ENCODE measurements at regions not wholly inside any gene's neighbourhood (a gene's known extent, or its start where the extent isn't known, plus 50 kb on each side); places are given as distances from the start of the nearest gene placed in this dataset.

- Histone ChIP-seq H2AK9ac (replicated peaks; ENCODE audit: low read depth, low read length, poor library complexity) (no peak overlapping the region), H2BK15ac (ENCODE audit: low read depth, low read length) (no peak overlapping the region), H3K27ac (ENCODE audit: insufficient read depth, low read length) (no peak overlapping the region), H4K8ac (ENCODE audit: low read depth in 2 of 2, low read length in 2 of 2) (no peak overlapping the region), H3K79me1 (ENCODE audit: low read depth in 1 of 2, low read length in 2 of 2) (no peaks in the 10 kb centered on the region), H2AFZ (replicated peaks; ENCODE audit: low read length, poor library complexity) (no peak overlapping the region), H2BK5ac (ENCODE audit: low read depth, low read length, poor library complexity, severe bottlenecking) (no peak overlapping the region), H3K4ac (ENCODE audit: low read depth, low read length) (no peak overlapping the region), H3K9me3 (ENCODE audit: control insufficient read depth, insufficient read depth, low read length) (peaks cover 7% of the 10 kb centered on the region), H3K27me3 (ENCODE audit: control insufficient read depth, insufficient read depth, low read length) (no peaks in the 10 kb centered on the region), H3K9me1 (ENCODE audit: insufficient read depth, low read length) (no peaks in the 10 kb centered on the region), H3K23ac (ENCODE audit: low read depth, low read length) (no peak overlapping the region), H4K20me1 (ENCODE audit: insufficient read depth, low read length) (no peaks in the 10 kb centered on the region), H4K91ac (ENCODE audit: insufficient read depth, low read depth, low read length) (no peak overlapping the region), H3K9ac (ENCODE audit: low read depth, low read length) (no peak overlapping the region), H3K18ac (ENCODE audit: low read depth, low read length) (no peak overlapping the region), H3K56ac (ENCODE audit: extremely low read depth, insufficient read depth, low read length) (no peak overlapping the region), H4K5ac (ENCODE audit: low read depth, low read length) (no peak overlapping the region), H3K36me3 (ENCODE audit: control insufficient read depth, insufficient read depth, low read length) (no peaks in the 10 kb centered on the region), H3K14ac (replicated peaks; ENCODE audit: low read depth, low read length) (no peak overlapping the region), H3K4me1 (ENCODE audit: control insufficient read depth, insufficient read depth, low read length) (no peaks in the 10 kb centered on the region), H2BK120ac (ENCODE audit: low read depth, low read length) (no peak overlapping the region), H3K4me2 (ENCODE audit: low read depth, low read length) (no peak overlapping the region), H2AK5ac (ENCODE audit: low read depth, low read length) (no peak overlapping the region), H3K4me3 (ENCODE audit: insufficient read depth, low read depth, low read length) (no peak overlapping the region), H2BK20ac (ENCODE audit: low read depth, low read length) (no peak overlapping the region)
- intact Hi-C loops (cut with micrococcal nuclease) (no loop called here), dilution Hi-C loops (cut with HindIII; ENCODE audit: low sequenced_read_pairs, unreplicated experiment) (no loop called here), in situ Hi-C loops (cut with MboI; ENCODE audit: low sequenced_read_pairs) (no loop called here)
- no TSS peak for BruUV-seq (replicated peaks)
- no peak for ATAC-seq (ENCODE audit: low read depth)
- ChIA-PET POLR2A (ENCODE audit: unreplicated experiment) (no interaction called here), CTCF (no interaction called here)
- no peak for TF ChIP-seq USF2 (IDR thresholded peaks at IDR 0.05; ENCODE audit: low read depth, low read length)
- no peak for TF ChIP-seq POLR2A (IDR thresholded peaks at IDR 0.05; ENCODE audit: low read depth, low read length)
- TF ChIP-seq FOS (IDR thresholded peaks at IDR 0.05; ENCODE audit: low read depth, low read length) = no peak
- TF ChIP-seq SMC3 (IDR thresholded peaks at IDR 0.05; ENCODE audit: low read depth, low read length) = no peak
- TF ChIP-seq MAFK (IDR thresholded peaks at IDR 0.05; ENCODE audit: low read depth, low read length) = no peak
- no peak for TF ChIP-seq ELK1 (IDR thresholded peaks at IDR 0.05; ENCODE audit: borderline replicate concordance, low read depth, low read length)
- no peak for TF ChIP-seq BHLHE40 (IDR thresholded peaks at IDR 0.05; ENCODE audit: low read depth, low read length)
- no peak for TF ChIP-seq CHD1 (IDR thresholded peaks at IDR 0.05; ENCODE audit: low read depth, low read length)
- DNase-seq = no peak
Measured at GRCh38 chr5:89994266-89994665, 415.3 kb downstream of the CETN3 start.
